HG03064 (cell line): ENCODE measurements at regions not wholly inside any gene's neighbourhood (a gene's known extent, or its start where the extent isn't known, plus 50 kb on each side); places are given as distances from the start of the nearest gene placed in this dataset.

Experiments
- ATAC-seq: cut with Tn5 transposase; IDR thresholded peaks from one replicate; pipeline ENCODE4 v1.9.1; 2021; ENCODE audit warnings: low read depth; ENCODE audit not compliant: unreplicated experiment

DNA sequence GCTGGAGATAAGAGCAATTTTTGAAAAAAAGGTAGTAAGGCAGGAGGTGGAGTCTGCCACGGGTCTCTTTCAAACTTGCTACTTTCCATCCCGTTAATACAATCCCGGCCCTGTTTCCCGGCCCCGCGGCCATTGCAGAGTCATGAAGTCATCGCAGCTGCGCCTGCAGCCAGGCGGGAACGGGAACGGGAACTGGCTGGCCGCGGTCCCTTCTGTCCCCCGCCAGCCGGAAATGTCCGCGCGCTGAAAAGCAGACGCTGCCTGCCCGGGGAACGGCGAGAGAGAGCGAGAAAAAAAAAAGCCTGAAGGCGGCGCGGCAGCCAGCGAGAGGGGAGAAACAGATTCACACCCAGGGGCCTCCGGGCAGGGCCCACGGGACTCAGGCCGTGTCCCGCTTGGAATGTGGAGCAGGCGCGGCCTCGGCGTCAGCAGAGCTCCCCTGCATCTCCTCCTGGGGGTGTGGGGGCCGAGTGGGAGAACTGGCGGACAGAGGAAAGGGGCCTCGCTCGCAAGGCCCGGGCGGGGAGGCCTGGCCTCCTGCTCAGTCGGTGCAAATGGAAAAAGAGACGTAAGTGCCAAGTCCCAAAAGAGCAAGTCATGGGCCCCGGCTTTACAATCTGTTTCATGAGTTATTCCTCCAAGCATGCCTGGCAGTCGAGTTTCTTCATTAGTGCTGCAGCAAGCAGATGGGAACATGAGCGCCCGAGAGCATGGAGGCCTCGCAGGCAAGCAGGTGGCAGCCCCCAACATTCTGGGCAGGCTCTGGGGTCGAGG, 201.2 kb upstream of the GAS1 start:
- ATAC-seq: no peak

DNA sequence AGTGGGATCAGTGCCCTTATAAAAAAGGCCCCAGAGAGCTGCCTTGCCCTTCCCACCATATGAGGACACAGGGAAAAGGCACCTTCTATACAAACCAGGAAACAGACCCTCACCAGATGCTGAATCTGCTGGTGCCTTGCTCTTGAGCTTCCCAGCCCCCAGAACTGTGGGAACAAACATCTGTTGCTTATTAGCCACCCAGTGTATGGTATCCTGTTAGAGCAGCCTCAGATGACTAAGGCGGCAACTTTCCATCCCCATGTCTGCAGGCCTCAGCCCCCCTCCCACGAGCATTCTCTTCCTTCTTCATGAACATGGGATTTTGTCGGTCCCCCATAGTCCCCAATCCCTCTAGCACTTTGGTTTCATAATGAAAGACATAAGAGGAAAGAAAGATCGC, 202.5 kb upstream of the GAS1 start:
- no peak for ATAC-seq

DNA sequence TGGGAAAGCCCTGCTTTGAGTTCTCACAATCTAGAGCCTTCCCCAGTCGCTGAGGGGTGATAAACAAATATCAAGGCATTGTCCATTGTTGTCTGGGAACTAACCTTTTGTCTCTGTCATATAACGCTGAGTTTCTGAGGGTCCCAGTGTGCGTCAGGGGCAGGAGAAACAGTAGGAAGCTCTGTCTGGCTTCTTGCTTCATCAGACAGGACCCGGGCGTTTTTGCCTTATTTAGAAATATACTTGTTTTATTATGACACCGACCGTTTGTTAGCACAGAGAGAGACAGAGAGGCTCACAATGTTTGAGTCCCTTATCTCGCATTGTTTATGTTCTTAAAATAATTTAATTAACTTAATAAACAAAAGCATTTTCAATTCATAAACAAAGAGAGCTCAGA, 204.9 kb upstream of the GAS1 start:
- ATAC-seq: no peak

- no peak for ATAC-seq
Observed at GRCh38 chr9:87156247-87156646, 208.9 kb upstream of the GAS1 start.

DNA sequence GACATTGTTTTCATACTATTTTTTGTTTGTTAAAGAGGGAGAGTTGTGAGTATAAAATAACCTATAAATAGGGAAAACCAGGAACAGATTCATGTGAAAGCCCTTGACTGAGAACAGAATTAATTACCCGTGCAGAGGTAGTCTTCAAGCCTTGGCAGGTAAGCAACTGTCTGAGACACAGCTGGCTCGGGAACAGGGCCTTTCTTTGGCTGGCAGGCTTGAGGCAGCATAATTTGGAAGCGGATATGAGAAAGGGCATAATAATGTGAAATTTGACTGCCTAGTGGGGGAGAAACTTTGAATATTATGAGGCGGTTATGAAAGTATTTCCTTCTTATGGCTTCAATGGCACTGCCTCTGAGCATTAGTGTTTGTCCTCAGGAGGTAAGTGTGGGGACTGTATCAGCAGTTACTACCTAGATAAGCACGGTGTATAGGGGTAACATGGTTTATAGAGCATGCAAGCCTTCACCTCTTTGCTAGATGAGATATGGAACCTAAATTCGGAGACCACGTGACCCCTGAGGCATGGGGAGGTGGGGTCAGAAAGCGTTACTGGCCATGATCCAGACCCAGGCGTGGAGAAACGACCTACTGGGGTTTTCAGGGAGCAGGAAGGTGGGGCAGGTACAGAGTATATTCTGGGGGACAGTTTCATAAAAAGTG, 210.2 kb upstream of the GAS1 start:
- no peak for ATAC-seq

DNA sequence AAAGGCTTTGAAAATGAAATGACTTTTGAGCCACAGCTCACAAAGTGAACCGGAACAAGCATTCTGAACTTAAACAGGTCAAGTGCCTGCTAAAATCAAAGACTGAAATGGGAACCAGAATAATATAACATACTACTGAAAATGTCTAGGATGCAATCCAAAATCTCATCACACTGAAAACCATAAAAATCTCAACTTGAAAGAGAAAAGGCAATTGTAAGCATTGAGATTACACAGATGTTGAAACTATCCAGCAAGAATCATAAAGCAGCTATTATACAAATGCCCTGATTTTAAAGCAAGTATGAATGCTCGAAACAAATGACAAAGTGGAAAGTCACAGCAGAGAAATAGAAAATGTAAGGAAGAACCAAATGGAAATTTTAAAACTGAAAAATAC, 211.5 kb upstream of the GAS1 start:
- no peak for ATAC-seq

GRCh38 chr9:87160148-87161102, 213.1 kb upstream of the GAS1 start:
- ATAC-seq: no peak

DNA sequence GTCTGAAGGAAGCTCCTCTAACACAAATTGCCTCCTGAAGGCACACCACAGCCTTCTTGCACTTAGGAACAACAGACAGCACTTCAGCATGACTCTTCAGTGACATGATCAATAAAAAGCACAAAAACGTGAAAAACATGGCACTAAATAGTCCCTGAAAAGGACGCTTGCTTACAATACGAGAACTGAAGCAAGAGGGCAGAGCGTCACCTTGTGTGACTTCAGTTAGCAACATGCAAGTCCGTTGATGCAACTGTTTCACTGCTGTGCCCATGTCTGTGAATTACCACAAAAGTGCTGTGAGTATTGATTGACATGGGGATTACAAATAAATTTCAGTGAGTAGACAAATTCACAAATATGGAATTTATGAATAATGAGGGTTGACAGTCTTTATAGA, 219.9 kb upstream of the GAS1 start:
- no peak for ATAC-seq

- no peak for ATAC-seq
Observed at GRCh38 chr9:87167582-87167981, 220.3 kb upstream of the GAS1 start.

GRCh38 chr9:87178302-87178701, 231.0 kb upstream of the GAS1 start:
- no peak for ATAC-seq

DNA sequence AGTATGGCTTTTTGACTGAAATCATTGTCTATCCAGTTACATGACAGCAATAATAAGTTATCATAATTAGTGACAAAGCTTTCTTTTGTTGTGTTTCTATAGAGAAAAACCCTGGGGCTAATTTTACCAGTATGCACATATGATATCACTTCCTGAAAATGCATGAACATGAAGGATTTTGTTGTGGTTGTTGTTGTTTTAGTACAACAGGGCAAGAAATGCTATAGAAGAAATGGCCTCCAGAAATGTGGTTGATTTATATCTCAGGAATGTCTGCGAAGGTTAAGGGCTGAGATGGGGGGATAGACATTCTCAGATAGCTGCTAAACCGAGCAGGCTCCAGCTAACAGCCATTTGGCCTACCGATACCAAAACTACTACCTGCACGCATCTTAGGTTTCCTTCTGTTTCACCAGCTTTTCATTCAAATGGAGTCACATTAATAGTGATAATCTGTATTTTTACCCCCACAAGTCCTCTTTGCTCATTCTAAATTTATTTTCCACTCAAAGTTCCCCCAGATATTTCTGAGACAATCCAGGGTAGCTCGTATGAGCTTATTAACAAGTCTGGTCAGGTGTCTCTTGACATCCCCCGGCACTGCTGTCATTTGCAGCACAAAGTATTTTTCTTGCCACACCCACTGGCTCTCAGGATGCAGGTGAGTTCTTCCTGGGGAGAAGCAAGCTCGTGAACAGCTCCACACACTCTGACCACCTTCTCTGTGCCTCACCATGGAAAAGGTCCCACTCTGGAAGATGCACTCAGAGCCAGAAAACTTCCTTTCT, 232.4 kb upstream of the GAS1 start:
- ATAC-seq: no peak

GRCh38 chr9:87180361-87180760, 233.1 kb upstream of the GAS1 start:
- no peak for ATAC-seq

DNA sequence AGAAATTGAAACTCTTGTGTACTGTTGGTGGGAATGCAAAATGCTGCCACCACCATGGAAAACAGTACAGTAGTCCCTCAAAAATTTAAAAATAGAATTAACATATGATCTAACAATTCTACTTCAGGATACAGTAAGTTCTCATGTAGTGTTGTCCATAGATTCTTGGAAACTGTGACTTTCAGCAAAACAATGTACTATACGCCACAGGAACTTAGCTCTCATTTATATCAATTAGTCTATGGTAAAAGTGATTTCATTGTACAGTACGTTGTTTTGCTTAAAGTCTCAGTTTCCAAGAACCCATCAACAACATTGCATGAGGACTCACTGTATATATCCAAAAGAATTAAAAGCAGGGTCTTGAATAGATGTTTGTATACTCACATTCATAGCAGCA, 233.5 kb upstream of the GAS1 start:
- ATAC-seq: no peak

- no peak for ATAC-seq
Observed at GRCh38 chr9:87181670-87182069, 234.4 kb upstream of the GAS1 start.

DNA sequence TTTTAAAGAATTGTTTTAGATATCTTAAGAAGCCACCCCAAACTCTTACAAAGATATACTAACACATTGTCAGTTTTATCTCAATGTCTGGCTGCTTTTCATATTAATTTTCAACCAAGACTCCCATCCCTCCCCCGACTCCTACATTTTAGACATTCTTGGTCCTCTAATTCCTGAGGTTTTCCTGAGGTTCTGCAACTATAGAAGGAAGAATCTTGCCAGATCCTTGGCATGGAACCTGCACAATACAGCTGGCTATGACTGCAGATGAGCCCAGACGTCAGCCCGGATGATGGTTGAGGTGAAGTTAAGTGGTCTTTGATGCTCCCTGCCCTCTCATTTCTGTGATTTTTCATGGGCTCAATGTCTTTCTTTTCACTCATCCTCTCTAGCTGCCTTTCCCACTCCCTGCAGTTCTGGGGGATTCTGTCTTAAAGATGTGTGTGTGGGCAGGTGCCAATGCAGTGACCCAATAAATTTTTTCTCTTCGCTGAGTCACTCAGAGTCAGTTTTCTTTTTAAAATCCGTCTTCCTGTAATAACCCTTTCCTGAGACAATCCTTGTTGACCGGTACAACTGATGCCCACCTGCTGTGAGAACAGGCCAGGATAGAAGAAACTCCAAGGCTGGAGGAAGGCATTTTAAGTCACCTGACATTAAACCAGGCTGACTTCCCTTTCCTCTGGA, 237.8 kb upstream of the GAS1 start:
- no peak for ATAC-seq

DNA sequence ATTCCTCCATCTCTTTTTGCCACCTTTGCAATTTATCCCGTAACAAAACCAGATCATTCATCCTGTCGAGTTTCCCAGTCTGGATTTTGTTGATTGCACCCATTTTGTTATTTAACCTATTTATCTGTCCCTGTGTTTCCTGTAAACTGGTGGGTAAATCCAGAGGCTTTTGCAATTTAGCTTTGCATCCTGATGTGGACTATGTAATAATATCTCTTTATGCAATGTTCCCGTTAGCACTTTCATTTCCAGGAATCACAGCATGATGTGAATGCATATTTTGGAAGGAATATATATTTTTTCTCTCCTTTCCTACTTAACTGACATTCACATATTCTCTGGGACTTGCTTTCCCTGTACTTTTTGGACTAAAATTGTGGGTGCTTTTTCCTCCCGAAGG, 240.3 kb upstream of the GAS1 start:
- no peak for ATAC-seq

DNA sequence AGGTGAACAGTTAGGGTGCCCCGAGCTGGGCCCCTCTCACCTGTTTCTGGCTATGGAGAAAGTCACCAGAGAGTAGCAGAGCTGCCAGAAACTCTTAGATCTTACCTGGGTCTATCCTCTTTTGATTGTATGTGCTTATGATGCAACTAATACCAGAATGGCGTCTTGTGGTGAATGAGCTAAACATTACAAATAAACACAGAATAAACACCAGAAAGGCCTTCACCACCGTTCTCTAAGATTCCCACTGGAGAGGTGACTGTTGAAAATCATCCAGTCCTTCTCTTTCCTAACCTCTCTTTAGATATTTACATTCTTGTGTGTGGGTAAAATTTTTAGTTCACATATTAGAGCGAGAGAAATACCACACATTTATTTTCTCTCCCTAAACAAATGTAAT, 241.7 kb upstream of the GAS1 start:
- no peak for ATAC-seq

- ATAC-seq: no peak
Observed at GRCh38 chr9:87193151-87193550, 245.8 kb upstream of the GAS1 start.

GRCh38 chr9:87193925-87194868, 246.9 kb upstream of the GAS1 start:
- no peak for ATAC-seq
